Neural crest cell (in vitro differentiated cells): ENCODE measurements at regions not wholly inside any gene's neighbourhood (a gene's known extent, or its start where the extent isn't known, plus 50 kb on each side); places are given as distances from the start of the nearest gene placed in this dataset.

ENCODE experiments used
- DNase-seq: peaks from one replicate; pipeline ENCODE4 v3.0.0; 2021; ENCODE audit warnings: low read depth, mixed read lengths, low spot score
- H3K27ac Mint-ChIP-seq: one replicate; pipeline ENCODE4 v1.8.0; 2021; ENCODE audit warnings: mild to moderate bottlenecking, mixed read lengths; ENCODE audit not compliant: unreplicated experiment
- H3K27me3 Mint-ChIP-seq: 2 replicates; pipeline ENCODE4 v1.8.0; 2021; ENCODE audit warnings: low read depth, mild to moderate bottlenecking, mixed read lengths
- H3K36me3 Mint-ChIP-seq: 2 replicates; pipeline ENCODE4 v1.8.0; 2021; ENCODE audit warnings: low read depth, mild to moderate bottlenecking, mixed read lengths
- H3K4me1 Mint-ChIP-seq: 2 replicates; pipeline ENCODE4 v1.8.0; 2021; ENCODE audit warnings: mixed read lengths
- H3K4me3 Mint-ChIP-seq: one replicate; pipeline ENCODE4 v1.8.0; 2021; ENCODE audit warnings: mild to moderate bottlenecking, mixed read lengths
- H3K9me3 Mint-ChIP-seq: 2 replicates; pipeline ENCODE4 v1.8.0; 2021; ENCODE audit warnings: mixed read lengths
- CTCF ChIP-seq: fragments of 200-600 bp; sonication (generic); conservative IDR thresholded peaks from 2 replicates; pipeline ENCODE4 v1.5.0; 2021; ENCODE audit warnings: antibody characterized with exemption, mild to moderate bottlenecking

- no peak overlapping the region for H3K27ac Mint-ChIP-seq
- H3K27me3 Mint-ChIP-seq = no peaks in the 10 kb centered on the region
- no peak for DNase-seq
- no peak overlapping the region for H3K4me3 Mint-ChIP-seq
- no peak for TF ChIP-seq CTCF
- H3K4me1 Mint-ChIP-seq = no peaks in the 10 kb centered on the region
- peaks cover 10% of the 10 kb centered on the region for H3K9me3 Mint-ChIP-seq
- peaks cover 2% of the 10 kb centered on the region for H3K36me3 Mint-ChIP-seq
Measured at GRCh38 chr14:66056268-66056907, 429.8 kb upstream of the CCDC196 start.

GRCh38 chr14:66056926-66057552 is 429.1 kb upstream of the CCDC196 start:
- no peaks in the 10 kb centered on the region for H3K27me3 Mint-ChIP-seq
- no peak overlapping the region for H3K4me3 Mint-ChIP-seq
- H3K27ac Mint-ChIP-seq = peak overlapping the region; percentile 57

GRCh38 chr14:66065188-66065587 is 421.0 kb upstream of the CCDC196 start:
- DNase-seq = no peak
- H3K27ac Mint-ChIP-seq = no peak overlapping the region
- no peak overlapping the region for H3K4me3 Mint-ChIP-seq
- H3K36me3 Mint-ChIP-seq = no peaks in the 10 kb centered on the region
- peaks cover 3% of the 10 kb centered on the region for H3K9me3 Mint-ChIP-seq
- H3K4me1 Mint-ChIP-seq = peaks cover 22% of the 10 kb centered on the region
- H3K27me3 Mint-ChIP-seq = no peaks in the 10 kb centered on the region
- TF ChIP-seq CTCF = no peak

More at GRCh38 chr14:66056926-66057552, 429.1 kb upstream of the CCDC196 start:
- no peak for TF ChIP-seq CTCF
- Mint-ChIP-seq H3K9me3 (peaks cover 10% of the 10 kb centered on the region), H3K4me1 (no peaks in the 10 kb centered on the region), H3K36me3 (peaks cover 2% of the 10 kb centered on the region)
- no peak for DNase-seq

GRCh38 chr14:66066981-66067776 is 419.0 kb upstream of the CCDC196 start:
- no peaks in the 10 kb centered on the region for H3K9me3 Mint-ChIP-seq
- H3K36me3 Mint-ChIP-seq = no peaks in the 10 kb centered on the region
- H3K27me3 Mint-ChIP-seq = no peaks in the 10 kb centered on the region
- TF ChIP-seq CTCF = no peak
- no peak overlapping the region for H3K27ac Mint-ChIP-seq
- H3K4me1 Mint-ChIP-seq = peaks cover 27% of the 10 kb centered on the region
- no peak overlapping the region for H3K4me3 Mint-ChIP-seq
- no peak for DNase-seq

- Mint-ChIP-seq H3K27ac (peak overlapping the region; percentile 22), H3K4me1 (peaks cover 26% of the 10 kb centered on the region), H3K27me3 (no peaks in the 10 kb centered on the region), H3K36me3 (no peaks in the 10 kb centered on the region), H3K4me3 (no peak overlapping the region), H3K9me3 (no peaks in the 10 kb centered on the region)
- no peak for TF ChIP-seq CTCF
- no peak for DNase-seq
Measured at GRCh38 chr14:66069036-66069435, 417.1 kb upstream of the CCDC196 start.
